ENCODE measurements at regions not wholly inside any gene's neighbourhood (a gene's known extent, or its start where the extent isn't known, plus 50 kb on each side); places are given as distances from the start of the nearest gene placed in this dataset.

DNA sequence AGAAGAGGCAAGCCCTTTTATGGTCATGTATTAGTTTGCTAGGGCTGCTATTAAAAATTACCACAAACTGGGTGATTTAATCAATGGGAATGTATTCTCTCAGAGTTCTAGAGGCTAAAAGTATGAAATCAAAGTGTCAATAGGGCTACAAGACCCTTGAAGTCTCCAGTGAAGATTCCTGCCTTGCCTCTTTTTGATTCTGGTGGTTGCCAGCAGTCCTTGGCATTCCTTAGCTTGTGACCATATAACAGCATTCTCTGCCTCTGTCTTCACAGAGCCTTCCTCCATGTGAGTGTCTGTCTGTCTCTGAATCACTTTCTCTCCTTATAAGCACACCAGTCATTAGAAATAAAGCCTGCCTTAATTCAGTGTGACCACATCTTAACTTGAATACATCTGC is 282.7 kb downstream of the KCNN2 start:
- DNase-seq: no peak

DNA sequence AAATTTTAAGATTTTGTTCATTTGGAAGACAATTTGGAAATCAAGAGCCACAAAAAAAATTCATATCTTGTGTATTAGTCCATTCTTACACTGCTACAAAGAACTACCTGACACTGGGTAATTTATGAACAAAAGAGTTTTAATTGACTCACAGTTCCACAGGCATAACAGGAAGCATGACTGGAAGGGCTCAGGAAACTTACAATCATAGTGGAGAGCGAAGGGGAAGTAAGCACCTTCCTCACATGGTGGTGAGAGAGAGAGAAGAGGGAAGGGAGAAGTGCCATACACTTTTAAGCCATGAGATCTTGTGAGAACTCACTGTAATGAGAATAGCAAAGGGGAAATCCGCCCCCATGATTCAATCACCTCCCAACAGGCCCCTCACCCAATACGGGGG is 274.4 kb downstream of the KCNN2 start:
- no peak for DNase-seq

GRCh38 chr5:114634967-114635901 is 273.4 kb downstream of the KCNN2 start:
- DNase-seq: no peak

DNA sequence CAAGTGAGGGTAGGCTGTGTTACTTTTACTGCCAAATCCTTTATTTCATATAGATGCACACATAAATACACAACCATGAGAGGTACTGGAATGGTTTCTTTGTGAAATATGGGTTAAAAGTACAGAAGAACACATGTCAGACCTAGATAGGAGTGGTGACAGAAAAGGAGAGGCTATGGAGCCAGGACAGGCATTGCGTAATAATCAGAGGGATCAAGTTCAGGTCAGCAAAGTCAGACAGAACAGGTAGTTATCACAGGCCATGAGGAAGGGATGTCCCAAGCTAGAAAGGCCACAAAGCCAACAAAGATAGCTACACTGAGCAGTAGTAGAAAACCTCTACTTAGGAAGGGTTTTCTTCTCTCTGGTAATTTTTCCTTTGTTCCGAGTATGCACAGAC is 272.6 kb downstream of the KCNN2 start:
- DNase-seq: no peak

- no peak for DNase-seq
Observed at GRCh38 chr5:114612406-114612805, 250.5 kb downstream of the KCNN2 start.

- DNase-seq: no peak
Observed at GRCh38 chr5:114581136-114581535, 219.3 kb downstream of the KCNN2 start.

DNA sequence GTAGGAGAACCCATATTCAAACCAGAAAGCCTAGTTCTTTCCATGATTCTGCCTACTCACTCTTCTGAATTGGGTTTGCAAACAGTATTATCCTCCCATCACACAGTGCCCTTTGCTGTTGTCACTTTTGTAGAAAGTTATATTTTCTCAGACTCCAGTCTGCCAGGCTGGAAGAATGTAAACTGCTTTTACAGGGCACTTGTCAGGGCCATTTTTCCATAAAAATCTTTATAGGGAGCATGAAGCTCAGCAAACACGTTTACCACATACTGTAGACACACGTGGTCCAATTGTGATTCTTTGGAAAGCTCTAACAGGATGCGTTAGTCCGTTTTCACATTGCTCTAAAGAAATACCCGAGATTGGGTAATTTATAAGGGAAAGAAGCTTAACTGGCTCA is 204.0 kb downstream of the KCNN2 start:
- DNase-seq: no peak

GRCh38 chr5:114565139-114565538 is 203.3 kb downstream of the KCNN2 start:
- no peak for DNase-seq

GRCh38 chr5:114561415-114561814 is 199.5 kb downstream of the KCNN2 start:
- no peak for DNase-seq
